ENCODE measurements at regions not wholly inside any gene's neighbourhood (a gene's known extent, or its start where the extent isn't known, plus 50 kb on each side); places are given as distances from the start of the nearest gene placed in this dataset.

GRCh38 chr1:56132520-56132919 lies 446.8 kb downstream of the PLPP3 start:
- ChIA-PET CTCF (no interaction called here), POLR2A (no interaction called here)
- H3K36me3 Mint-ChIP-seq, result no peaks in the 10 kb centered on the region
- no peak overlapping the region for H3K4me3 Mint-ChIP-seq
- H3K4me1 Mint-ChIP-seq, result no peaks in the 10 kb centered on the region
- no peak for DNase-seq (ENCODE audit: low spot score)
- no peak for TF ChIP-seq ARID4B (CRISPR knock-in tag; IDR thresholded peaks at IDR 0.05; ENCODE audit: borderline replicate concordance)
- no peak for TF ChIP-seq CREB1 (CRISPR knock-in tag; IDR thresholded peaks at IDR 0.05)
- no peak for TF ChIP-seq NFATC4 (CRISPR knock-in tag; IDR thresholded peaks at IDR 0.05)
- TF ChIP-seq MXD4 (CRISPR knock-in tag; IDR thresholded peaks at IDR 0.05; ENCODE audit: borderline replicate concordance), result no peak
- TF ChIP-seq NR1H2 (CRISPR knock-in tag; IDR thresholded peaks at IDR 0.05), result no peak
- no peak for TF ChIP-seq ERG (CRISPR knock-in tag; IDR thresholded peaks at IDR 0.05)
- TF ChIP-seq, protein P1, sequence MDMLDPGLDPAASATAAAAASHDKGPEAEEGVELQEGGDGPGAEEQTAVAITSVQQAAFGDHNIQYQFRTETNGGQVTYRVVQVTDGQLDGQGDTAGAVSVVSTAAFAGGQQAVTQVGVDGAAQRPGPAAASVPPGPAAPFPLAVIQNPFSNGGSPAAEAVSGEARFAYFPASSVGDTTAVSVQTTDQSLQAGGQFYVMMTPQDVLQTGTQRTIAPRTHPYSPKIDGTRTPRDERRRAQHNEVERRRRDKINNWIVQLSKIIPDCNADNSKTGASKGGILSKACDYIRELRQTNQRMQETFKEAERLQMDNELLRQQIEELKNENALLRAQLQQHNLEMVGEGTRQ (CRISPR knock-in tag; IDR thresholded peaks at IDR 0.05), result no peak
- TF ChIP-seq ATF1 (CRISPR knock-in tag; IDR thresholded peaks at IDR 0.05), result no peak
- no peak for TF ChIP-seq ATF3 (CRISPR knock-in tag; conservative IDR thresholded peaks at IDR 0.05)
- no peak for TF ChIP-seq NFE2L1 (CRISPR knock-in tag; IDR thresholded peaks at IDR 0.05)
- no peak for TF ChIP-seq GABPB1 (CRISPR knock-in tag; IDR thresholded peaks at IDR 0.05)
- no peak for TF ChIP-seq FOXP1 (CRISPR knock-in tag; IDR thresholded peaks at IDR 0.05; ENCODE audit: borderline replicate concordance)
- TF ChIP-seq ZNF138 (CRISPR knock-in tag; conservative IDR thresholded peaks at IDR 0.05), result no peak
- no peak for TF ChIP-seq SMAD3 (CRISPR knock-in tag; IDR thresholded peaks at IDR 0.05; ENCODE audit: borderline replicate concordance)
- TF ChIP-seq ZNF416 (CRISPR knock-in tag; IDR thresholded peaks at IDR 0.05), result no peak
- H3K27me3 Mint-ChIP-seq (ENCODE audit: low read depth), result no peaks in the 10 kb centered on the region; the same call in 1 of the 2 replicates
- no peaks in the 10 kb centered on the region for H3K9me3 Mint-ChIP-seq
- ATAC-seq, result no peak
- no peak overlapping the region for H3K27ac Mint-ChIP-seq

DNA sequence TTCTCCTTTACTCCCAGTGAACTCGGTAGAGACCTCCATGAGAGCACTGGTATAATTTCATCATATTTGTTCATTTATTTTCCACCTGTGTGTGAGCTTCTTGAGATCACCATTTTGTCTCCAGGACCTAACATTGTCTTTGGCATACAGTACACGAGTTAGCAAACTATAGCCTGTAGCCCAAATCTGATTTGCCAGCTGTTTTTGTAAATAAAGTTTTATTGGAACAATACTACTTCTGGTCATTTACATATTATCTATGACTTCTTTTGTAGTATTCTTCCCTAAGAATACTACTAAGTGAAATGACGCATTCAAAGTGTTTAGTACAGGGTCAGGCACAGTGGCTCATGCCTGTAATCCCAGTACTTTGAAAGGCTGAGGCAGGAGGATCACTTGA lies 449.5 kb downstream of the PLPP3 start:
- H3K4me1 Mint-ChIP-seq, result no peaks in the 10 kb centered on the region
- no peaks in the 10 kb centered on the region for H3K36me3 Mint-ChIP-seq
- ChIA-PET CTCF (no interaction called here), POLR2A (no interaction called here)
- H3K9me3 Mint-ChIP-seq, result no peaks in the 10 kb centered on the region
- DNase-seq (ENCODE audit: low spot score) (no peak), ATAC-seq (no peak)
- no peak overlapping the region for H3K27ac Mint-ChIP-seq
- H3K27me3 Mint-ChIP-seq (ENCODE audit: low read depth), result no peaks in the 10 kb centered on the region; the same call in 1 of the 2 replicates
- TF ChIP-seq CBFB (CRISPR knock-in tag; IDR thresholded peaks at IDR 0.05; ENCODE audit: low read depth) (no peak), CTCF (IDR thresholded peaks at IDR 0.05) (no peak), NR3C1 (CRISPR knock-in tag; conservative IDR thresholded peaks at IDR 0.05; ENCODE audit: low read depth) (no peak), FOXP4 (CRISPR knock-in tag; IDR thresholded peaks at IDR 0.05) (no peak), SOX15 (CRISPR knock-in tag; IDR thresholded peaks at IDR 0.05) (no peak)
- TF ChIP-seq, protein P2, sequence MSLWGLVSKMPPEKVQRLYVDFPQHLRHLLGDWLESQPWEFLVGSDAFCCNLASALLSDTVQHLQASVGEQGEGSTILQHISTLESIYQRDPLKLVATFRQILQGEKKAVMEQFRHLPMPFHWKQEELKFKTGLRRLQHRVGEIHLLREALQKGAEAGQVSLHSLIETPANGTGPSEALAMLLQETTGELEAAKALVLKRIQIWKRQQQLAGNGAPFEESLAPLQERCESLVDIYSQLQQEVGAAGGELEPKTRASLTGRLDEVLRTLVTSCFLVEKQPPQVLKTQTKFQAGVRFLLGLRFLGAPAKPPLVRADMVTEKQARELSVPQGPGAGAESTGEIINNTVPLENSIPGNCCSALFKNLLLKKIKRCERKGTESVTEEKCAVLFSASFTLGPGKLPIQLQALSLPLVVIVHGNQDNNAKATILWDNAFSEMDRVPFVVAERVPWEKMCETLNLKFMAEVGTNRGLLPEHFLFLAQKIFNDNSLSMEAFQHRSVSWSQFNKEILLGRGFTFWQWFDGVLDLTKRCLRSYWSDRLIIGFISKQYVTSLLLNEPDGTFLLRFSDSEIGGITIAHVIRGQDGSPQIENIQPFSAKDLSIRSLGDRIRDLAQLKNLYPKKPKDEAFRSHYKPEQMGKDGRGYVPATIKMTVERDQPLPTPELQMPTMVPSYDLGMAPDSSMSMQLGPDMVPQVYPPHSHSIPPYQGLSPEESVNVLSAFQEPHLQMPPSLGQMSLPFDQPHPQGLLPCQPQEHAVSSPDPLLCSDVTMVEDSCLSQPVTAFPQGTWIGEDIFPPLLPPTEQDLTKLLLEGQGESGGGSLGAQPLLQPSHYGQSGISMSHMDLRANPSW (CRISPR knock-in tag; conservative IDR thresholded peaks at IDR 0.05; ENCODE audit: low read depth), result no peak
- H3K4me3 Mint-ChIP-seq, result no peak overlapping the region
